ENCODE measurements at regions not wholly inside any gene's neighbourhood (a gene's known extent, or its start where the extent isn't known, plus 50 kb on each side); places are given as distances from the start of the nearest gene placed in this dataset.

DNA sequence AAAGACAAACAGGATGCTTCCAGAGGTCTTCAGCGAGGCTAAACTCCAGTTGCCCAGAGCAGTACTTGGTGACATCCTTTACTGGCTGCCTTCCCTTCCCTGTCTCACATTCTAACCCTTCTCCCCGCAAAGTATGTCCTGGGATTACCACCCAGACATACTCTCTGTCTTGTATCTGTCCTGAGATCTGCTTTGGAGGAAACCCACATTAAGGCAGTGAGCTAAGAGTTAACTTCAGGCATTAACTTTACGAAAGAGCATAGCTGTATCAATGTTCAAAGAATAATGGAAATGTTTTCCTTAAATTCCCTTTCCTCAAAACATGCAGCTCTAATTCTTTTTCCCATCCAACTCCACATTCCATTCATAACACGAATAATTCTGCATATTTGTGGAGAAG, 385.2 kb downstream of the NPIPA8 start:
- DNase-seq (ENCODE audit: low spot score), result no peak
- no peaks in the 10 kb centered on the region for H3K9me3 Mint-ChIP-seq
- intact Hi-C loops (cut with micrococcal nuclease), result no loop called here
- H3K4me1 Mint-ChIP-seq (ENCODE audit: low read depth), result no peaks in the 10 kb centered on the region
- peaks cover 10% of the 10 kb centered on the region for H3K27me3 Mint-ChIP-seq (ENCODE audit: insufficient read depth)
- no peak overlapping the region for H3K4me3 Mint-ChIP-seq
- no peak overlapping the region for H3K27ac Mint-ChIP-seq
- H3K36me3 Mint-ChIP-seq (ENCODE audit: low read depth), result no peaks in the 10 kb centered on the region

DNA sequence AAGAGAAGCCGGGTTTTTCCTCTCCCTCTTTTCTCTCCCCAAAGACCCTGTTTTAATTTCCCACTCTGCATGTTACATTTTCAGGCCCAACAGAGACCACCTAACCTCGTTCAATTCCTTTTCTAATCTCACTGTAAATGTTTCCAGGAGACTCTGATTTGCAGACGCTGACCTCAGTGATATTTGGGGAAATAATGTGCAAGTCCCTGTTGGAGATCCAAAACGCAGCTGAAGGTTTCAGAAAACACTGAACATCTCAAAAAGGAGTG, 386.6 kb downstream of the NPIPA8 start:
- Mint-ChIP-seq H3K4me3 (no peak overlapping the region), H3K36me3 (ENCODE audit: low read depth) (no peaks in the 10 kb centered on the region)

DNA sequence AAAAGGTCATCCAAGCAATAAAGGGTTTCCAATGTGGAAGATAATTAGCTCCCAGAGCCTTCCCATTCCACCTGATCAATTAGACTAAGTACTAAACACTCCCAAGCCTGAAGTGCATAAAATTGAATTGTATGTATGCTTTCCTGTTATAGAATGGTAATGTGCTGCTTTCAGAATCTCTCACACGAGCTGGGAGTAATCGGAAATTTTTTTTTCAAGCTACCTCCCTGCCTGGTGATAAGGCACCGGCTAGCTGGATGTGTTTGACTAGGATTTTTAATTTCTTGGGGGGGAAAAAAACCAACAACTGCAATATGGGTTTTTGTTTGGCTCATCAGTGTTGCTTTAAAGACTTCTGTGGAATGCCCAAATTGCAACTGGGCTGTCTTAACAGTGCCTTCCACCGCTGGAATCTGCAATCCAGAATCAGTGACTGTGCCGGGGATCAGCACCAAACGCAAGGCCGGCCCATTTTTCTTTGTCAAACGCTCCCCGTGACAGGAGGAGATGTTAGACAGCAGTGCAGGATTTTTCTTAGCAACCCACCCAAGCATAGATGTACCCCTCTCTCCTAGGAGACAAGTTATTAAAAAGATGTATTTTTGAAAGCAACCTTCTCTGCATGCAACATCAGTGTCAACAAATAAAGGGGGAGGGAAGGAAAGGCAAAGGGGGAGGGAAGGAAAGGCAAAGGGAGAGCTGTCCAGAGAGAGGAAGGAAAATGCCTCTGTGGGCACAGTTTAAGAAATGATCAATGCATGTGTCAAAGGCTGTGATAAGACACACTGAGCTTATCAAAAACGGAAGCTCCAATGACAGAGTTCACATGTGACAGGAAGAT, 387.2 kb downstream of the NPIPA8 start:
- Mint-ChIP-seq H3K4me3 (no peak overlapping the region), H3K36me3 (ENCODE audit: low read depth) (no peaks in the 10 kb centered on the region), H3K27ac (no peak overlapping the region), H3K4me1 (ENCODE audit: low read depth) (peaks cover 6% of the 10 kb centered on the region), H3K9me3 (no peaks in the 10 kb centered on the region), H3K27me3 (ENCODE audit: insufficient read depth) (peaks cover 12% of the 10 kb centered on the region)
- intact Hi-C loops (cut with micrococcal nuclease), result no loop called here
- no peak for DNase-seq (ENCODE audit: low spot score)

More for the DNA sequence above, 386.6 kb downstream of the NPIPA8 start:
- DNase-seq (ENCODE audit: low spot score), result no peak
- Mint-ChIP-seq H3K27me3 (ENCODE audit: insufficient read depth) (peaks cover 12% of the 10 kb centered on the region), H3K9me3 (no peaks in the 10 kb centered on the region), H3K27ac (no peak overlapping the region), H3K4me1 (ENCODE audit: low read depth) (peaks cover 4% of the 10 kb centered on the region)
- intact Hi-C loops (cut with micrococcal nuclease), result no loop called here

DNA sequence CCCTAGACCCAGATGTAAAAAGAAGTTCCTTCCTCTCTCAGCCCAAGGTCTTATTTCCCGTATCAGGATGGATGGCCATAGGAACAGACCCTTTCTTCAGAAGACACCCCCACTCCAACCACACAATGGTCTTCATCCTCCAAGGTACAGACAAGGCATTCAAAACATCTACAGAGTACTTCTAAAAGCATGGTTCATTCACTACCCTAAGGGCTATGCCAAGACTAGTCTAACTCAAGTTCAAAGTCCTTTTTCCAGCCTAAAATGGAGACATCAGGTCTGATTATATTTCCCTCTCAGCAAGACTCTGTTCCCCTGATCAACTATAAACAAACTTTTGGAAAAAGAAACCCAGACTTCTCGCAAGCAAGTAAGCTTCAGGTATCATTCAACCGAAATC, 388.9 kb downstream of the NPIPA8 start:
- H3K4me3 Mint-ChIP-seq, result no peak overlapping the region
- H3K27me3 Mint-ChIP-seq (ENCODE audit: insufficient read depth), result peaks cover 12% of the 10 kb centered on the region
- intact Hi-C loops (cut with micrococcal nuclease), result no loop called here

DNA sequence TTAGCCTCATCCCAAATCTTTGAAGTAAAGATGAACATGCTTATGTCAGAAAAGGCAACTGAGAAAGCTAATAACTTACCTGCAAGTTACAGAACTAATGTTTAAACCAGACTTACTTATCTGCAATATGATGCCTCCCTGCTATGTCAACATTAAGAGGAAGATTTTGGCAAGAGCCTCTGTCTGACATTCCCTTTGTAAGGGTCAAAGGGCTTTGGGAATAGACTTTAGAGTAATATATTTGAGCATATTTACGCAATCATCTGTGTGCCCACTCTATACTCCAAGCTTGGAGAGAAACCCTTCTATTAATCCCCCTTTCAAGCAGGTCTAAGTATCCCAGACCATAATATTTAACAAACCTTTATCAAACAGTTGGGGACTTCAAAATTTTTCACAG, 389.4 kb downstream of the NPIPA8 start:
- no peak overlapping the region for H3K27ac Mint-ChIP-seq
- no peak overlapping the region for H3K4me3 Mint-ChIP-seq
- peaks cover 6% of the 10 kb centered on the region for H3K4me1 Mint-ChIP-seq (ENCODE audit: low read depth)
- DNase-seq (ENCODE audit: low spot score), result no peak
- H3K27me3 Mint-ChIP-seq (ENCODE audit: insufficient read depth), result peaks cover 12% of the 10 kb centered on the region
- intact Hi-C loops (cut with micrococcal nuclease), result no loop called here
- H3K36me3 Mint-ChIP-seq (ENCODE audit: low read depth), result no peaks in the 10 kb centered on the region
- no peaks in the 10 kb centered on the region for H3K9me3 Mint-ChIP-seq

More for the DNA sequence above, 388.9 kb downstream of the NPIPA8 start:
- Mint-ChIP-seq H3K27ac (no peak overlapping the region), H3K36me3 (ENCODE audit: low read depth) (no peaks in the 10 kb centered on the region), H3K4me1 (ENCODE audit: low read depth) (peaks cover 6% of the 10 kb centered on the region), H3K9me3 (no peaks in the 10 kb centered on the region)
- DNase-seq (ENCODE audit: low spot score), result no peak

DNA sequence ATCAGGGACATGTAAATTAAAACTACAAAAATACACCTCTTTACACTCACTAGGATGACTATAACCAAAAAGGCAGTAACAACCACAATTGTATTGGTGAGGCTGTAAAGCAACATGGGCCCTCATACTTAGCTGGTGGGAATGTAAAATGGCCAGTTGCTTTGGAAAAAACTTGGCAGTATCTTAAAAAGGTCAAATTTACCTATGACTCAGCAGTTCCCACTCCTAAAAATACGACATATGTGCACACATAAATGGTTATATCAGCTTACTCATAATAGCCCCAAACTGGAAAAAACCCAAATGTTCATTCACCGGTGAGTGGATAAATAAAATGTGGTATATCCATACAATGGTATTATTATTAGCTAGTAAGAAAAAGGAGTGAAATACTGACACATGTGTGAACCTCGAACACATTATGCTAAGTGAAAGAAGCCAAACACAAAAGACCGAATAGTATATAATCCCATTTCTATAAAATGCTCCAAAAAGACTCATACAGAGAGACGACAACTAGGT, 391.4 kb downstream of the NPIPA8 start:
- Mint-ChIP-seq H3K27ac (no peak overlapping the region), H3K4me3 (no peak overlapping the region), H3K36me3 (ENCODE audit: low read depth) (no peaks in the 10 kb centered on the region), H3K27me3 (ENCODE audit: insufficient read depth) (peaks cover 10% of the 10 kb centered on the region), H3K9me3 (no peaks in the 10 kb centered on the region), H3K4me1 (ENCODE audit: low read depth) (peaks cover 6% of the 10 kb centered on the region)
- DNase-seq (ENCODE audit: low spot score), result no peak
- intact Hi-C loops (cut with micrococcal nuclease), result no loop called here

DNA sequence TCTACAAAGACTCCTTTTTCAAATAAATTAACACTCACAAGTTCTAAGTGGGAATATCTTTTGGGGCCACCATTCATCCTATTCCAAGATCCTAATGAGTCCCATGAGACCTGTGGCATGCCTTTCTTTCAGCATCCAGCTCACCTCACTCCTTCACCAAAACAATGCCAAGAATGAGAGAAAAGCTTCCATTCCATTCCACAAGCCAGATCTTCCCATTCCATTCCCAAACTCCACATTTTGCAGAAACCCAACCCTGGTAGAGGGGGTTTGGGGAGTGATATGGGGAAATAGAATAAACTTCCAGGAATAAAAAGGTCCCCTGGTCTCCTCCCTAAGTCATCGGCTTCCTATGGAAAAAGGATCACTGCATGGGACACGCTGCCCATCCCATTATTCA, 392.2 kb downstream of the NPIPA8 start:
- peaks cover 10% of the 10 kb centered on the region for H3K4me1 Mint-ChIP-seq (ENCODE audit: low read depth)
- H3K4me3 Mint-ChIP-seq, result no peak overlapping the region
- no peak for DNase-seq (ENCODE audit: low spot score)
- no peaks in the 10 kb centered on the region for H3K9me3 Mint-ChIP-seq
- H3K36me3 Mint-ChIP-seq (ENCODE audit: low read depth), result no peaks in the 10 kb centered on the region
- H3K27ac Mint-ChIP-seq, result no peak overlapping the region
- intact Hi-C loops (cut with micrococcal nuclease), result no loop called here
- H3K27me3 Mint-ChIP-seq (ENCODE audit: insufficient read depth), result peaks cover 6% of the 10 kb centered on the region

DNA sequence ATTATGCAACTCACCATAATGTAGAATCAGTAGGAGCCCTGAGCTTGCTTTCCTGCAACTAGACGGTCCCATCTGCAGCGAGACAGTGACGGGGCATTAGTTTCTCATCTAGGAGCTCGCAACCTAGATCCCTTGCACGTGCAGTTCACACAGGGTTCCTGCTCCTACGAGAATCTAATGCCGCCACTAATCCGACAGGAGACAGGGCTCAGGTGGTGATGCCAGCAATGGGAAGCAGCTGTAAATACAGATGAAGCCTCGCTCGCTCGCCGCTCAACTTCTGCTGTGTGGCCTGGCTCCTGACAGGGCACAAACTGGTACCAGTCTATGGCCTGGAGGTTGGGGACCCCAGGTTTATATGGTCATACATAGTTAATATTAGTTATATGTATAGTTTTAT, 394.5 kb downstream of the NPIPA8 start:
- intact Hi-C loops (cut with micrococcal nuclease), result no loop called here
- H3K4me3 Mint-ChIP-seq, result no peak overlapping the region
- no peak overlapping the region for H3K27ac Mint-ChIP-seq
- no peaks in the 10 kb centered on the region for H3K9me3 Mint-ChIP-seq
- H3K4me1 Mint-ChIP-seq (ENCODE audit: low read depth), result peaks cover 19% of the 10 kb centered on the region
- no peak for DNase-seq (ENCODE audit: low spot score)
- H3K36me3 Mint-ChIP-seq (ENCODE audit: low read depth), result no peaks in the 10 kb centered on the region
- H3K27me3 Mint-ChIP-seq (ENCODE audit: insufficient read depth), result peaks cover 6% of the 10 kb centered on the region

DNA sequence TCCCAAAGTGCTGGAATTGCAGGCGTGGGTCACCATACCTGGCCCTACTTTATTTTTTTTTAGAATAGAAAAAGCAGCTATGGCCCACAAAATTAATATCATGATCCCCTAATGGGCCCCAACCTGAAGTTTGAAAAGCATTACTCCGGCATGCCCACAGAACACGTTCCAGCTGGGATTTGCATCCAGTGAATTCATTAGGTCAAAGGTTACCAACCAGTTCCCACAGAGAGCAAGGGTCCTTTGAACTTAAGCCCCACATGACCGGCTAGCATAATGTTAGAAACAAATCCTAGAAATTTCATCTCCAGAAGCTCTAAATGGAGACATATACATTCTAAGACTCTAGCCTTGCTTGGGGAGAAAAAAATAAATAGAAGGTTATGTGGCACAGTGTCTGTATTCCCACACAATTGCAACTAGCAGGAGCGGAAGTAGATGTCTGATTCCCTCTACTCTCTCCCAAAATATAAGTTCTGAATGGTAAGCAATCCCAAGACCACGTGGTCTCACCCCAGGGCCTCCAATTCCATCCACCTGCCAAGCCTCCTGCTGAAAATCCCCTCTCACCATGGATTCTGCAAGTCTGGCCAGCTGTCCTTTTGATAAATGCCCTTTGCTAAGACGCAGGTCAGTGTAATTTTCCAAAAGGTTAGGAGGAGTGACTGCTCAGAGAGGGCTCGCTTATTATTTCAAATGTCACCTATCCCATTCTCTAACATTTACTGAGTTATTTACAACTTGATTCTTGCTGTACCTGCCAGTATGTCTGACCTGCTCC, 395.8 kb downstream of the NPIPA8 start:
- Mint-ChIP-seq H3K4me3 (no peak overlapping the region), H3K4me1 (ENCODE audit: low read depth) (peaks cover 19% of the 10 kb centered on the region), H3K36me3 (ENCODE audit: low read depth) (no peaks in the 10 kb centered on the region), H3K9me3 (no peaks in the 10 kb centered on the region), H3K27ac (no peak overlapping the region), H3K27me3 (ENCODE audit: insufficient read depth) (peaks cover 3% of the 10 kb centered on the region)
- no peak for DNase-seq (ENCODE audit: low spot score)
- intact Hi-C loops (cut with micrococcal nuclease), result no loop called here

DNA sequence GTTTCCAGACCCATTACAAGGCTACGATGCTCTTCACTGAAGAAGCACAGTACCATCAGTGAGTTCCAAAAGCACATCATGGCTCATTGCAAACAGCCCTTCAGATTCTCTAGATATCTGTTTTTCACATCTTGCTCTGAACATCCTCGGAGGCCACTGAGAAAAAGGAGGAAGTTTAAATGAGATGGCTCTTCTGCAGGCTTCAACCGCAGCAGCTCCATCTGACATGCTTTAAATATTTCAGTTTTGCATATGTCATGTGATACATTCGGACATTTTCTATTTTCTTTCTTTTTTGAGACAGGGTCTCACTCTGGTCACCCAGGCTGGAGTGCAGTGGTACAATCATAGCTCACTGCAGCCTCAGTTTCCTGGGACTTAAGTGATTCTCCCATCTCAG, 396.8 kb downstream of the NPIPA8 start:
- intact Hi-C loops (cut with micrococcal nuclease), result no loop called here
- H3K27ac Mint-ChIP-seq, result no peak overlapping the region
- no peak overlapping the region for H3K4me3 Mint-ChIP-seq

DNA sequence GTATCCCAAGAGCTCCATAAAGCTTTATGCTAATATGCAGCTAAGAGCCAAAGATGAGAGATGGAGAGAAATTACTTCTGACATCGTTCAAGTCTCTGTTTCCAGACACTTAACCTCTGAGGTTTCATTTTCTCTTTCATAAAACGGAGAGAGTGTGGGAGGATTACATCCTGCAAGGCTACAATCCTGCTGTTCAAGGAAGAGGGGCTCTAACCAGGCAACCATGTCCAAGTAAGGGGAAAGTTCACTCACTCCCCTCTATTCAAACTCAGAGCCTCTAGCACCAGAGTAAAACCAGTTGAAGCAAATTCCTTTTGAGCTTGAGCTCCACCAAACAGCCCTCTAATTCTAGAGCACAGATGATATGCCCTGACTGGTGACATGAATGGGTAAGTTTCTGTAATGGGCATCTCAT, 397.4 kb downstream of the NPIPA8 start:
- intact Hi-C loops (cut with micrococcal nuclease), result no loop called here
- H3K27ac Mint-ChIP-seq, result peak overlapping the region; percentile 29
- DNase-seq (ENCODE audit: low spot score), result no peak

More for the DNA sequence above, 396.8 kb downstream of the NPIPA8 start:
- no peaks in the 10 kb centered on the region for H3K9me3 Mint-ChIP-seq
- no peak for DNase-seq (ENCODE audit: low spot score)
- peaks cover 3% of the 10 kb centered on the region for H3K27me3 Mint-ChIP-seq (ENCODE audit: insufficient read depth)
- peaks cover 13% of the 10 kb centered on the region for H3K4me1 Mint-ChIP-seq (ENCODE audit: low read depth)
- no peaks in the 10 kb centered on the region for H3K36me3 Mint-ChIP-seq (ENCODE audit: low read depth)

DNA sequence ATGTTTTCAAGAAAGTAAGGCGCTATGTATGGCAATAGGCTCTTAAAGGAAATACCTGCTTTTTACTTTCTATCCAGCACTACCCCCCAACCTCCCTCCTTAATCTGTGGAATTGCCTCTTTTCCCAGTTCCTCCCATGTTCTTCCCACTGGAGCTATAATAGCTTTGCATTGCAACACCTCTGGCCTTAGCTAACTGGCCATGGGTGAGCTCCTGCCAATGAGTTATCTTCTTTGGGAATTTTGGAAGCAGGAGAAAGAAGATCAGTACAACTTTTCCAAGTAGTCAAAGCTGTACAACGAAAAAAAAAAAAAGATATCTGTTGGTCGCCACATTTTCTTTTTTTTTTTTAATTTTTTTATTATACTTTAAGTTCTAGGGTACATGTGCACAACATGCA, 398.0 kb downstream of the NPIPA8 start:
- H3K36me3 Mint-ChIP-seq (ENCODE audit: low read depth), result no peaks in the 10 kb centered on the region
- no peak overlapping the region for H3K27ac Mint-ChIP-seq
- DNase-seq (ENCODE audit: low spot score), result no peak
- H3K27me3 Mint-ChIP-seq (ENCODE audit: insufficient read depth), result no peaks in the 10 kb centered on the region
- no peak overlapping the region for H3K4me3 Mint-ChIP-seq
- peaks cover 13% of the 10 kb centered on the region for H3K4me1 Mint-ChIP-seq (ENCODE audit: low read depth)
- no peaks in the 10 kb centered on the region for H3K9me3 Mint-ChIP-seq
- intact Hi-C loops (cut with micrococcal nuclease), result no loop called here

More for the DNA sequence above, 397.4 kb downstream of the NPIPA8 start:
- H3K4me1 Mint-ChIP-seq (ENCODE audit: low read depth), result peaks cover 13% of the 10 kb centered on the region
- H3K4me3 Mint-ChIP-seq, result peak overlapping the region; percentile 70
- no peaks in the 10 kb centered on the region for H3K9me3 Mint-ChIP-seq
- peaks cover 3% of the 10 kb centered on the region for H3K27me3 Mint-ChIP-seq (ENCODE audit: insufficient read depth)
- H3K36me3 Mint-ChIP-seq (ENCODE audit: low read depth), result no peaks in the 10 kb centered on the region

DNA sequence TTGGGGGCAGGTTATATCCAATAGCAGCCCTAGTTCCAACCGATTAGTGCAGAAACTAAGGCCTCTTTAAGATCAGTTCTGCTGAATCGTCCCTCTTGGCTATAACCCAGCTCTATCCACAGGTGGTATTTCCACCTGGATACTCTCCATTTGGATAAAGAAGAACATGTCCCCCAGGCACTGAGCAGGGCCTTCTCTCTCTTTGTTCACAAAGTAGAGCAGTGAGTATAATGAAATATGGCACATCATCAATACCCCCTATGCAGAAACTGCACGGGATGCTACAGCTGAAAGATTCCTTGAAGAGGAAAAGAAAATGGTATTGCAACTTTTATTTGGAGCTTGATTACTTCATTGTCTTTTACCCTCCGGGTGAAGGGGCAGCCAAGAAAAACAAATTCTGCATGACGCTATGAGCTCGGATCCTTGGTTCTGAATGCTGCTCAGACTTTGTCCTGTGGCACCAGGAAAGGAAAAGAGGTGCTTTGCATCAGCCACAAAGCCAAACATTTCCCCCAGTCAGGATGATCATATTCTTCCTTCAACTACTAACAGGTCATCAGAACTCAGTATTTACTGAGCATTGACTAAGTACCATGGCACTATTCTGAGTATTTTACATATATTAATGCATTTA, 399.7 kb downstream of the NPIPA8 start:
- H3K27ac Mint-ChIP-seq, result no peak overlapping the region
- H3K4me1 Mint-ChIP-seq (ENCODE audit: low read depth), result peaks cover 13% of the 10 kb centered on the region
- no peaks in the 10 kb centered on the region for H3K27me3 Mint-ChIP-seq (ENCODE audit: insufficient read depth)
- H3K36me3 Mint-ChIP-seq (ENCODE audit: low read depth), result no peaks in the 10 kb centered on the region
- no peaks in the 10 kb centered on the region for H3K9me3 Mint-ChIP-seq
- H3K4me3 Mint-ChIP-seq, result no peak overlapping the region
- intact Hi-C loops (cut with micrococcal nuclease), result no loop called here
- DNase-seq (ENCODE audit: low spot score), result no peak

Measured in activated T-helper 1 cell treated with anti-CD3 and anti-CD28 coated beads, Interleukin-12 subunit alpha, Interleukin-12 subunit beta, Interleukin-2, Interleukin-4 antibody, amounts not matched to agents 30 ng/mL and 10 ng/mL and 1 ng/mL, durations not matched to agents 14 hours and 24 hours and 36 hours (primary cell).